Ishikawa (cell line): ENCODE measurements at regions not wholly inside any gene's neighbourhood (a gene's known extent, or its start where the extent isn't known, plus 50 kb on each side); places are given as distances from the start of the nearest gene placed in this dataset.

Experiments
- CREB1 ChIP-seq: IDR thresholded peaks from 2 replicates; pipeline ENCODE4 v1.6.1; 2012; ENCODE audit warnings: low read depth
- EGR1 ChIP-seq: IDR thresholded peaks from 2 replicates; pipeline ENCODE4 v1.6.1; 2012
- EP300 ChIP-seq: IDR thresholded peaks from 2 replicates; pipeline ENCODE4 v1.6.1; 2012; ENCODE audit warnings: borderline replicate concordance
- FOXM1 ChIP-seq: IDR thresholded peaks from 2 replicates; pipeline ENCODE4 v1.6.1; 2012; ENCODE audit warnings: low read depth, borderline replicate concordance
- NFIC ChIP-seq: IDR thresholded peaks from 2 replicates; pipeline ENCODE4 v1.6.1; 2012
- RAD21 ChIP-seq: IDR thresholded peaks from 2 replicates; pipeline ENCODE4 v1.6.1; 2012; ENCODE audit warnings: low read depth
- TAF1 ChIP-seq: IDR thresholded peaks from 2 replicates; pipeline ENCODE4 v1.6.1; 2012; ENCODE audit warnings: low read depth, mild to moderate bottlenecking
- TCF12 ChIP-seq: IDR thresholded peaks from 2 replicates; pipeline ENCODE4 v1.6.1; 2012; ENCODE audit warnings: low read depth
- TEAD4 ChIP-seq: IDR thresholded peaks from 2 replicates; pipeline ENCODE4 v1.6.1; 2012
- YY1 ChIP-seq: IDR thresholded peaks from 2 replicates; pipeline ENCODE4 v1.6.1; 2012; ENCODE audit warnings: low read depth
- ZBTB7A ChIP-seq: IDR thresholded peaks from 2 replicates; pipeline ENCODE4 v1.6.1; 2012; ENCODE audit warnings: low read depth
- TF ChIP-seq, protein P1 (sequence below): IDR thresholded peaks from 2 replicates; pipeline ENCODE4 v1.6.1; 2012; ENCODE audit warnings: low read depth, mild to moderate bottlenecking
- TF ChIP-seq, protein P2 (sequence below): IDR thresholded peaks from 2 replicates; pipeline ENCODE4 v1.6.1; 2012

- TF ChIP-seq RAD21 (no peak), TAF1 (no peak), TCF12 (no peak), TEAD4 (no peak), YY1 (no peak), ZBTB7A (no peak), EP300 (no peak), CREB1 (no peak), NFIC (no peak), FOXM1 (no peak), EGR1 (no peak)
- TF ChIP-seq, protein P1, sequence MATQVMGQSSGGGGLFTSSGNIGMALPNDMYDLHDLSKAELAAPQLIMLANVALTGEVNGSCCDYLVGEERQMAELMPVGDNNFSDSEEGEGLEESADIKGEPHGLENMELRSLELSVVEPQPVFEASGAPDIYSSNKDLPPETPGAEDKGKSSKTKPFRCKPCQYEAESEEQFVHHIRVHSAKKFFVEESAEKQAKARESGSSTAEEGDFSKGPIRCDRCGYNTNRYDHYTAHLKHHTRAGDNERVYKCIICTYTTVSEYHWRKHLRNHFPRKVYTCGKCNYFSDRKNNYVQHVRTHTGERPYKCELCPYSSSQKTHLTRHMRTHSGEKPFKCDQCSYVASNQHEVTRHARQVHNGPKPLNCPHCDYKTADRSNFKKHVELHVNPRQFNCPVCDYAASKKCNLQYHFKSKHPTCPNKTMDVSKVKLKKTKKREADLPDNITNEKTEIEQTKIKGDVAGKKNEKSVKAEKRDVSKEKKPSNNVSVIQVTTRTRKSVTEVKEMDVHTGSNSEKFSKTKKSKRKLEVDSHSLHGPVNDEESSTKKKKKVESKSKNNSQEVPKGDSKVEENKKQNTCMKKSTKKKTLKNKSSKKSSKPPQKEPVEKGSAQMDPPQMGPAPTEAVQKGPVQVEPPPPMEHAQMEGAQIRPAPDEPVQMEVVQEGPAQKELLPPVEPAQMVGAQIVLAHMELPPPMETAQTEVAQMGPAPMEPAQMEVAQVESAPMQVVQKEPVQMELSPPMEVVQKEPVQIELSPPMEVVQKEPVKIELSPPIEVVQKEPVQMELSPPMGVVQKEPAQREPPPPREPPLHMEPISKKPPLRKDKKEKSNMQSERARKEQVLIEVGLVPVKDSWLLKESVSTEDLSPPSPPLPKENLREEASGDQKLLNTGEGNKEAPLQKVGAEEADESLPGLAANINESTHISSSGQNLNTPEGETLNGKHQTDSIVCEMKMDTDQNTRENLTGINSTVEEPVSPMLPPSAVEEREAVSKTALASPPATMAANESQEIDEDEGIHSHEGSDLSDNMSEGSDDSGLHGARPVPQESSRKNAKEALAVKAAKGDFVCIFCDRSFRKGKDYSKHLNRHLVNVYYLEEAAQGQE, result no peak
- TF ChIP-seq, protein P2, sequence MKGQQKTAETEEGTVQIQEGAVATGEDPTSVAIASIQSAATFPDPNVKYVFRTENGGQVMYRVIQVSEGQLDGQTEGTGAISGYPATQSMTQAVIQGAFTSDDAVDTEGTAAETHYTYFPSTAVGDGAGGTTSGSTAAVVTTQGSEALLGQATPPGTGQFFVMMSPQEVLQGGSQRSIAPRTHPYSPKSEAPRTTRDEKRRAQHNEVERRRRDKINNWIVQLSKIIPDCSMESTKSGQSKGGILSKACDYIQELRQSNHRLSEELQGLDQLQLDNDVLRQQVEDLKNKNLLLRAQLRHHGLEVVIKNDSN, result no peak
Observed at GRCh38 chr5:174387448-174387847, 336.9 kb upstream of the MSX2 start.
